ENCODE measurements at regions not wholly inside any gene's neighbourhood (a gene's known extent, or its start where the extent isn't known, plus 50 kb on each side); places are given as distances from the start of the nearest gene placed in this dataset.

DNA sequence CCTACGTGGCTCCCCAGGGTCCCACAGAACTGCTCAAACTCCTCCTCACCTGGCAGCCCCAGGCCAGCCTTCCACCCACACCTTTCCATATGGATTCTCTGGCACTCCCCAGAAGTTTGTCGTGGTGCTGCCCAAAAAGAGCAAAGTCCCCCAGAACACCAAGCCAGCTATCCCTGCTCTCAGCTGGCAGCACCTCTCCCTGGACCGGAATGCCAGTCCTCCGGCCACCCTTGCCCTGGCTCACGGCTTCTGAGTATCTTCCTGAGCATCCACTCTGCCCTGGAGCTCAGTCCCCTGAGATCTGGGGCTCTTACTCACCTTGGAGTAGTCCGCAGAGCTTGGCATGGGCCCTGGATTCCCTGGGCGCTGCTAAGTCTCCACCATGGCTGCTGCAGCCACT, 166.5 kb upstream of the ZNF507 start:
- TF ChIP-seq ZFX (IDR thresholded peaks at IDR 0.05; ENCODE audit: borderline replicate concordance), result no peak
- TF ChIP-seq, protein P1, sequence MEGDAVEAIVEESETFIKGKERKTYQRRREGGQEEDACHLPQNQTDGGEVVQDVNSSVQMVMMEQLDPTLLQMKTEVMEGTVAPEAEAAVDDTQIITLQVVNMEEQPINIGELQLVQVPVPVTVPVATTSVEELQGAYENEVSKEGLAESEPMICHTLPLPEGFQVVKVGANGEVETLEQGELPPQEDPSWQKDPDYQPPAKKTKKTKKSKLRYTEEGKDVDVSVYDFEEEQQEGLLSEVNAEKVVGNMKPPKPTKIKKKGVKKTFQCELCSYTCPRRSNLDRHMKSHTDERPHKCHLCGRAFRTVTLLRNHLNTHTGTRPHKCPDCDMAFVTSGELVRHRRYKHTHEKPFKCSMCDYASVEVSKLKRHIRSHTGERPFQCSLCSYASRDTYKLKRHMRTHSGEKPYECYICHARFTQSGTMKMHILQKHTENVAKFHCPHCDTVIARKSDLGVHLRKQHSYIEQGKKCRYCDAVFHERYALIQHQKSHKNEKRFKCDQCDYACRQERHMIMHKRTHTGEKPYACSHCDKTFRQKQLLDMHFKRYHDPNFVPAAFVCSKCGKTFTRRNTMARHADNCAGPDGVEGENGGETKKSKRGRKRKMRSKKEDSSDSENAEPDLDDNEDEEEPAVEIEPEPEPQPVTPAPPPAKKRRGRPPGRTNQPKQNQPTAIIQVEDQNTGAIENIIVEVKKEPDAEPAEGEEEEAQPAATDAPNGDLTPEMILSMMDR (IDR thresholded peaks at IDR 0.05), result no peak
- no peak overlapping the region for H3K27ac ChIP-seq

DNA sequence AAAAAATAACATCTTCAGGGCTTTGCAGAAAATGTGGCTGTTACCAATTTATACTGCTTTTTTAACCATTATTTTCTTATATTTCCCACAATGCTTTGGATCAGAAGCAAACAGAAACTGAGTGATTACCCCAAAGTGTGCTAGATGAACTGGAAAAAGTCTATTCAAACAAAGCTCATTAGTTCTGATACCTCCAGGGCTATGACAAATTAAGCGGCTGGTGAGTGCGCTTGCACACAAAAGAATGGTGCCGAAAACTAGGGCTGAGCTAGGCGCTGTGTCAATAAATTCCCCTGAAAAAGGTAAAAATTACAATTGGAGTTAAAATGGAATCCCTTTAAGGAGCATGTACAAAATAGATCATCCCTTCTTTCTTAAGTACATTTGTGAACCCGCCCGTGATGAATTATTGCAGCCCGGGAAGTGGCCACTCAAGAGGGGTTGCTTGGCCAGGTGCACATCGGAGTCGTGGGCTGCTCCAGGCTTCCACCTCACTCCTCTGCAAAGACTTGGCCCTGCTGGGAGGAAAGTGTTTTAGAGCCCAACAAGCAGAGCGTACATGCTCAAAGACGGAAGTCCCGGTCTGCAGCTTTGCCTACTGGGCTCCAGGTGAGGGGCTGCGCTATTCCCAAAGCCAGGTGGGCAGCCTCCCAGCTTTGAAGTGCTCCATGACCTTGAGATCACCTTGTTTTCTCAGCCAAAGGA, 164.0 kb upstream of the ZNF507 start:
- H3K27ac ChIP-seq, result no peak overlapping the region
- TF ChIP-seq, protein P1 (IDR thresholded peaks at IDR 0.05), result no peak
- no peak for TF ChIP-seq ZFX (IDR thresholded peaks at IDR 0.05; ENCODE audit: borderline replicate concordance)

DNA sequence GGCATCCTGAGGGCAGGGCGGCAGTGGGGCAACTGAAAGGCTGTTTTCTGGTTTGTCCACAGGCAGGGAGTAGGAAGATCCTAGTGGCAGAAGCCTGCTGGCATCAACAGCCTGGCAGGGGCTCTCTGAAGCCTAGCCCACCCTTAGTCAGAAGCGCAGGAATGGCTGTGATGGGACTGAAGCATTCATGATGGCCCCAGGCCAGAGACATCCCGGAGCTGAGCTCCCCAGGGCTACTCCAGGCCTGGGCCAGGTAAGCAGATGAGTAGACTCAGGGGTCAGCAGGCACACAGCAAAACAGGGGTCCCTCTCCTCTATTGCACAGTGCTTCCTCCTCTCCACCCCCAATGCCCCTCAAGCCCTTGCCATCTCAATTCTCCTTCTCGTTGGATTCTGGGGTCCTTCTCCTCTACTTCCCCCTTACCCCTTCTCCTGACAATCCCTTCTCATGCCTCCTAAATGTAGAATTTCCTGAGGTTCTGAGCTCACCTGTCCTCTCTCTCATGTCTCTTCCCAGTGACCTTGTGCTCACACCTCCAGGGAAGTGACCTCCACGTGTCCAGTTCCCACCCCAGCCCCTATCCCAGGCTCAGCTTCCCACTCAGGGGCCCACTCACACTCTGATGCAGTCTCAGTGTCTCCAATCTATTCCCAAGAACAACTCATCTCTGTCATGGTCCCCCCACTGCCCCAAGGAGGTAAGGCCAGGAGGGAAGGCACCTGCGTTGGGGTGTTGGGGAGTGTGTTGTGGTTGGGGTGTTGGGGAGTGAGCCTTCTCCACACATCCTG, 158.7 kb upstream of the ZNF507 start:
- no peak overlapping the region for H3K27ac ChIP-seq
- TF ChIP-seq, protein P1 (IDR thresholded peaks at IDR 0.05), result no peak

DNA sequence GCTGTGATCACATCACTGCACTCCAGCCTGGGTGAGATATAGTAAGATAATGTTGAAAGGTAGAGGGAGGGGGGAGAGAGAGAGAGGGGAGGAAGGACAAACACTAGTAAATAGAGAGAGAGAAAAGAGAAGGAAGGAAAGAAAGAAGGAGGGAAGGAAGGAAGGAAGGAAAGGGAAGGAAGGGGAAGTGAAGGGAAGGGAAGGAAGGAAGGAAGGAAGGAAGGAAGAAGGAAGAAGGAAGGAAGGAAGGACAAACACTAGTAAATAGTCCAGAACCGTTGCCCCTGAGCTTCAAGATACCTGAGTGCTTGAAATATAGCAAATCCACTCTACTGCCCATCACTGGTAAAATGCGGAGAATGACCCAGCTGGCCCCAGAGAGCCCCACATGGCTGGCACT, 156.5 kb upstream of the ZNF507 start:
- H3K27ac ChIP-seq, result no peak overlapping the region
- TF ChIP-seq, protein P1 (IDR thresholded peaks at IDR 0.05), result no peak
- TF ChIP-seq ZFX (IDR thresholded peaks at IDR 0.05; ENCODE audit: borderline replicate concordance), result no peak

DNA sequence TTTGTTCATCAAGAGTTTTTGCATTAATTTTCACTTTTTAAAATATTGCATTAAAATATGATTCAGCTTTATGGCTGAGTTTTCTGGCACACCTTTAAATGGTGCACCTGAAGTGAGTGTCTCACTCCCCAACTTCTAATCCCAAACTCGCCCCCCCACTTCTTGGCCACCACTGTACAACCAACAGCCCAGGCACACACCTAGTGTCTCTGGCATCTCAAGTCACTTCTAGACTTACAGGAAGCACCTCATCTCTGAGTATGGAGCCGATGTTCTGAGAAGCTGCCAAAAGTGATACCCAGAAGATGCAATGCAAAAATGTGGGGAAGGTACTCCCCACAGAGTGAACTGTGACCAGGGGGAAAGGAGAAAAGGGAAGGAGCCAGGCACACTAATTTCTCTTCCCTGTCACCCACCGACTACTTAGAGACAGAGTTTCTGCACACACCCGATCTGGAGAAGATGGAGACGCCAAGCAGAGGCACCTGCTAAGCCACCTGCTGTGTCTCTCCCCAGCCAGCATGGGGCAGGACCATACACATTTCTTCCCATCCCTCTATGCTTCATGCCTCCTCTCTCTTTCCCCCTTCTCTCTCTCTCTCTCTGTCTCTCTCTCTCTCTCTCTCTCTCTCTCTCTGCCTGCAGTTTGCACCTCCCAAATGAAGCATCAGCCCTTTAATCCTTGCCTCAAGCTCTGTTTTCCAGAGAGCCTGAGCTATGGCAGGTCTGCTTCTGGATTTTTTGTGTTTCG, 155.3 kb upstream of the ZNF507 start:
- no peak overlapping the region for H3K27ac ChIP-seq
- TF ChIP-seq ZFX (IDR thresholded peaks at IDR 0.05; ENCODE audit: borderline replicate concordance), result no peak
- TF ChIP-seq, protein P1 (IDR thresholded peaks at IDR 0.05), result no peak

DNA sequence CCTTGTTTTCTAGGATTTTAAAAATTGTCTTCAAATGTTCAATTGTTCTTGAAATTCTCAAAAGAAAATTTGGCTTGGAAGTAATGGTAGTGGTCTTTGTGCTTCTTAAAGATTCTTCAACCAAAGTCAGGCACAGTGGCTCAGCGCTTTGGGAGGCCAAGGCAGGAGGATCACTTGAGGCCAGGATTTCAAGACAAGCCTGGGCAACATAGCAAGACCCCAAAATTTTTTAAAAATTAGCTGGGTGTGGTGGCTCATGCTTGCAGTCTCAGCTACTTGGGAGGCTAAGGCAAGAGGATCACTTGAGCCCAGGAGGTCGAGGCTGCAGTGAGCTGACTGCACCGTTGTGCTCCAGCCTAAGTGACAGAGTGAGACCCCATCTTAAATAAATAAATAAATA, 153.5 kb upstream of the ZNF507 start:
- TF ChIP-seq, protein P1 (IDR thresholded peaks at IDR 0.05), result no peak
- TF ChIP-seq ZFX (IDR thresholded peaks at IDR 0.05; ENCODE audit: borderline replicate concordance), result no peak
- no peak overlapping the region for H3K27ac ChIP-seq
